ENCODE measurements at regions not wholly inside any gene's neighbourhood (a gene's known extent, or its start where the extent isn't known, plus 50 kb on each side); places are given as distances from the start of the nearest gene placed in this dataset.

GRCh38 chr13:50573066-50573465, 270.4 kb downstream of the DLEU7 start:
- Histone ChIP-seq H3K36me3 (ENCODE audit: insufficient read depth, low read length) (no peaks in the 10 kb centered on the region), H3K9me3 (ENCODE audit: insufficient read depth, low read depth, low read length) (no peaks in the 10 kb centered on the region), H3K79me2 (ENCODE audit: insufficient read depth, low read length) (no peaks in the 10 kb centered on the region), H3K4me3 (ENCODE audit: insufficient read depth, low read depth, low read length) (no peak overlapping the region), H4K20me1 (ENCODE audit: insufficient read depth, low read length) (no peaks in the 10 kb centered on the region), H3K27me3 (ENCODE audit: insufficient read depth, low read length) (no peaks in the 10 kb centered on the region), H3K27ac (ENCODE audit: low read depth, low read length) (no peak overlapping the region), H3K4me2 (ENCODE audit: low read length) (no peak overlapping the region), H3K4me1 (ENCODE audit: insufficient read depth, low read length) (peaks cover 12% of the 10 kb centered on the region), H3K9ac (ENCODE audit: low read length) (no peak overlapping the region), H2AFZ (ENCODE audit: low read depth, low read length) (no peak overlapping the region)
- no peak overlapping the region for H3K27ac Mint-ChIP-seq (ENCODE audit: unreplicated experiment)
- TF ChIP-seq, protein P1, sequence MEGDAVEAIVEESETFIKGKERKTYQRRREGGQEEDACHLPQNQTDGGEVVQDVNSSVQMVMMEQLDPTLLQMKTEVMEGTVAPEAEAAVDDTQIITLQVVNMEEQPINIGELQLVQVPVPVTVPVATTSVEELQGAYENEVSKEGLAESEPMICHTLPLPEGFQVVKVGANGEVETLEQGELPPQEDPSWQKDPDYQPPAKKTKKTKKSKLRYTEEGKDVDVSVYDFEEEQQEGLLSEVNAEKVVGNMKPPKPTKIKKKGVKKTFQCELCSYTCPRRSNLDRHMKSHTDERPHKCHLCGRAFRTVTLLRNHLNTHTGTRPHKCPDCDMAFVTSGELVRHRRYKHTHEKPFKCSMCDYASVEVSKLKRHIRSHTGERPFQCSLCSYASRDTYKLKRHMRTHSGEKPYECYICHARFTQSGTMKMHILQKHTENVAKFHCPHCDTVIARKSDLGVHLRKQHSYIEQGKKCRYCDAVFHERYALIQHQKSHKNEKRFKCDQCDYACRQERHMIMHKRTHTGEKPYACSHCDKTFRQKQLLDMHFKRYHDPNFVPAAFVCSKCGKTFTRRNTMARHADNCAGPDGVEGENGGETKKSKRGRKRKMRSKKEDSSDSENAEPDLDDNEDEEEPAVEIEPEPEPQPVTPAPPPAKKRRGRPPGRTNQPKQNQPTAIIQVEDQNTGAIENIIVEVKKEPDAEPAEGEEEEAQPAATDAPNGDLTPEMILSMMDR (IDR thresholded peaks at IDR 0.05; ENCODE audit: insufficient read depth, low read depth, low read length): no peak
- TF ChIP-seq EZH2 (IDR thresholded peaks at IDR 0.05; ENCODE audit: insufficient read depth, low read length): no peak
- H3K27me3 Mint-ChIP-seq (ENCODE audit: low read depth, unreplicated experiment): no peaks in the 10 kb centered on the region
- H3K36me3 Mint-ChIP-seq (ENCODE audit: low read depth, unreplicated experiment): no peaks in the 10 kb centered on the region
- H3K4me1 Mint-ChIP-seq (ENCODE audit: low read depth, unreplicated experiment): peaks cover 7% of the 10 kb centered on the region
- H3K9me3 Mint-ChIP-seq (ENCODE audit: unreplicated experiment): peaks cover 3% of the 10 kb centered on the region
- no peak for DNase-seq (ENCODE audit: low read depth)
- no peak for FAIRE-seq
- H3K4me3 Mint-ChIP-seq (ENCODE audit: unreplicated experiment): no peak overlapping the region

DNA sequence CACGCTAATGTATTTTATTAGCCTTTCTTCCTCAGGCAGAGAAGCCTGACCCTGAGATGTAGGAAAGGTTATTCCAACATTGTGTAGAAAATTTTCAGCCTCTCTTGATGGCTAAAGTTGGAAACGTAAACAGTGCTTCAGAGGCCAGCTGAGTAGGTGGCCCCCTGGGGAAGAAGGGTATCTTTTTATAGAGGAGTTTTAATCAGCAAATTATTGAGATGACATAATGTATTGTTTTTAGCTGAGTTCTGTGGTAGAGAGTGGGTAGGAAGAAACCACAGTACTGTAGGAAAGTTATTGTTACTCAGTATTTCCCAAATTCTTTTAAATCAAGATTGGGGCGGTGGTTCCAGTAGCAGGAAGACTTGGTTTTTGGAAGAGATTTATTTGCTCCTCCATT, 268.8 kb downstream of the DLEU7 start:
- Histone ChIP-seq H3K4me2 (ENCODE audit: low read length) (peak overlapping the region; percentile 46), H4K20me1 (ENCODE audit: insufficient read depth, low read length) (no peaks in the 10 kb centered on the region), H3K9ac (ENCODE audit: low read length) (no peak overlapping the region), H2AFZ (ENCODE audit: low read depth, low read length) (no peak overlapping the region), H3K27ac (ENCODE audit: low read depth, low read length) (peak overlapping the region; percentile 58), H3K36me3 (ENCODE audit: insufficient read depth, low read length) (no peaks in the 10 kb centered on the region), H3K27me3 (ENCODE audit: insufficient read depth, low read length) (no peaks in the 10 kb centered on the region), H3K79me2 (ENCODE audit: insufficient read depth, low read length) (no peaks in the 10 kb centered on the region), H3K4me1 (ENCODE audit: insufficient read depth, low read length) (peaks cover 16% of the 10 kb centered on the region), H3K4me3 (ENCODE audit: insufficient read depth, low read depth, low read length) (no peak overlapping the region), H3K9me3 (ENCODE audit: insufficient read depth, low read depth, low read length) (no peaks in the 10 kb centered on the region)
- DNase-seq (ENCODE audit: low read depth) (peak; percentile 94), FAIRE-seq (no peak)
- H3K27me3 Mint-ChIP-seq (ENCODE audit: low read depth, unreplicated experiment): no peaks in the 10 kb centered on the region
- H3K36me3 Mint-ChIP-seq (ENCODE audit: low read depth, unreplicated experiment): no peaks in the 10 kb centered on the region
- TF ChIP-seq, protein P1 (IDR thresholded peaks at IDR 0.05; ENCODE audit: insufficient read depth, low read depth, low read length): no peak
- TF ChIP-seq EZH2 (IDR thresholded peaks at IDR 0.05; ENCODE audit: insufficient read depth, low read length): no peak
- H3K4me3 Mint-ChIP-seq (ENCODE audit: unreplicated experiment): no peak overlapping the region
- peaks cover 9% of the 10 kb centered on the region for H3K4me1 Mint-ChIP-seq (ENCODE audit: low read depth, unreplicated experiment)
- H3K9me3 Mint-ChIP-seq (ENCODE audit: unreplicated experiment): peaks cover 3% of the 10 kb centered on the region
- H3K27ac Mint-ChIP-seq (ENCODE audit: unreplicated experiment): peak overlapping the region; percentile 92

DNA sequence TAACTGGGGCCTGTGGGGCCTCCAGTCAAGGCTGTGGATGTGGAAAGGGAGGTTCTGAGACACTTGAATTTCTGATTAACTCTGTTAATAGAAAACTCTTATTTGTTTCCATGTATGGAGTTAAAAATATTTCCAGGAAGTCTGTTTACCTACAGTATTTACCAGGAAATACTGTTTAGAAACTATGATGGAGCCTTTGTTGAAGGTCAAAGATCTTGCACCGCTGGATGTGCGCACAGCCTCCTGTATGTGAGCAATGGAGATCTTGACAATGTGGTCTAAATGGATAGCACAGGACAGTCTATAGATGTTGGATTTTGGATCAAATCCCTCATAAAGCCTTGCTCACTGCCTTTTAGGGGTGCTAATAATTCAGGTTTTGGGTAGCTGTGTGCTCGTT, 268.4 kb downstream of the DLEU7 start:
- Histone ChIP-seq H3K4me1 (ENCODE audit: insufficient read depth, low read length) (peaks cover 16% of the 10 kb centered on the region), H4K20me1 (ENCODE audit: insufficient read depth, low read length) (no peaks in the 10 kb centered on the region), H3K27me3 (ENCODE audit: insufficient read depth, low read length) (no peaks in the 10 kb centered on the region), H3K4me2 (ENCODE audit: low read length) (peak overlapping the region; percentile 46), H3K36me3 (ENCODE audit: insufficient read depth, low read length) (no peaks in the 10 kb centered on the region), H3K27ac (ENCODE audit: low read depth, low read length) (peak overlapping the region; percentile 58), H3K4me3 (ENCODE audit: insufficient read depth, low read depth, low read length) (no peak overlapping the region), H3K79me2 (ENCODE audit: insufficient read depth, low read length) (no peaks in the 10 kb centered on the region), H2AFZ (ENCODE audit: low read depth, low read length) (no peak overlapping the region), H3K9me3 (ENCODE audit: insufficient read depth, low read depth, low read length) (no peaks in the 10 kb centered on the region), H3K9ac (ENCODE audit: low read length) (no peak overlapping the region)
- Mint-ChIP-seq H3K36me3 (ENCODE audit: low read depth, unreplicated experiment) (no peaks in the 10 kb centered on the region), H3K4me1 (ENCODE audit: low read depth, unreplicated experiment) (peaks cover 11% of the 10 kb centered on the region), H3K9me3 (ENCODE audit: unreplicated experiment) (peaks cover 3% of the 10 kb centered on the region), H3K4me3 (ENCODE audit: unreplicated experiment) (no peak overlapping the region), H3K27ac (ENCODE audit: unreplicated experiment) (peak overlapping the region; percentile 92), H3K27me3 (ENCODE audit: low read depth, unreplicated experiment) (no peaks in the 10 kb centered on the region)
- no peak for FAIRE-seq
- DNase-seq (ENCODE audit: low read depth): no peak
- TF ChIP-seq, protein P1 (IDR thresholded peaks at IDR 0.05; ENCODE audit: insufficient read depth, low read depth, low read length): no peak
- no peak for TF ChIP-seq EZH2 (IDR thresholded peaks at IDR 0.05; ENCODE audit: insufficient read depth, low read length)

All from astrocyte (in vitro differentiated cells and primary cell).